H1 (cell line): ENCODE measurements at regions not wholly inside any gene's neighbourhood (a gene's known extent, or its start where the extent isn't known, plus 50 kb on each side); places are given as distances from the start of the nearest gene placed in this dataset.

Experiments
- CTCF ChIA-PET: fragments of 300-600 bp; sonication (Branson Sonifier 250); formaldehyde crosslinking; loops from one replicate; lab custom pipeline; 2021; ENCODE audit not compliant: partially characterized antibody; lab: Charles Lee
- POLR2A ChIA-PET: fragments of 300-600 bp; sonication (Branson Sonifier 250); formaldehyde crosslinking; loops from one replicate; lab custom pipeline; 2021; ENCODE audit warnings: inconsistent platforms; ENCODE audit not compliant: partially characterized antibody; lab: Charles Lee
- DNase-seq, 2 experiments: peaks; one replicate each; pipeline versions ENCODE4 v3.0.0 to v3.0.0-alpha.2; 2010 to 2022; ENCODE audit warnings: low spot score in 2 of 2, low read depth in 1 of 2, mixed read lengths in 1 of 2
- FAIRE-seq: peaks from 2 replicates; lab custom pipeline; 2011; peaks lifted over from hg19 to GRCh38; lab: Jason Lieb, UNC
- H2AFZ ChIP-seq: 2 replicates; pipeline ENCODE4 v1.8.1; 2012; ENCODE audit warnings: low read length, inconsistent platforms
- H2AK5ac ChIP-seq: 2 replicates; pipeline ENCODE4 v1.6.1; 2013; ENCODE audit warnings: low read depth, low read length
- H2BK120ac ChIP-seq: replicated peaks from 2 replicates; pipeline ENCODE3; 2013; ENCODE audit warnings: low read depth, low read length, inconsistent platforms
- H2BK12ac ChIP-seq: 2 replicates; pipeline ENCODE4 v1.6.1; 2013; ENCODE audit warnings: low read depth, low read length
- H2BK15ac ChIP-seq: 2 replicates; pipeline ENCODE4 v1.6.1; 2013; ENCODE audit warnings: low read length
- H2BK20ac ChIP-seq: 2 replicates; pipeline ENCODE4 v1.6.1; 2013; ENCODE audit warnings: low read length
- H2BK5ac ChIP-seq: 2 replicates; pipeline ENCODE4 v1.6.1; 2013; ENCODE audit warnings: low read depth, low read length
- H3K14ac ChIP-seq: 2 replicates; pipeline ENCODE4 v1.6.1; 2013; ENCODE audit warnings: inconsistent platforms; ENCODE audit not compliant: insufficient read length
- H3K18ac ChIP-seq: 2 replicates; pipeline ENCODE4 v1.6.1; 2013; ENCODE audit warnings: low read length; ENCODE audit errors: extremely low read depth
- H3K23ac ChIP-seq: 2 replicates; pipeline ENCODE4 v1.6.1; 2013; ENCODE audit warnings: inconsistent platforms; ENCODE audit not compliant: insufficient read length
- H3K23me2 ChIP-seq: 2 replicates; pipeline ENCODE4 v1.6.1; 2013; ENCODE audit warnings: low read depth, low read length
- H3K27ac ChIP-seq: 2 replicates; pipeline ENCODE4 v1.6.1; 2011; ENCODE audit warnings: low read depth, low read length, inconsistent platforms
- H3K27me3 ChIP-seq, 4 experiments: replicated peaks in 1 of 4; 1 replicate in 1 of 4; 2 replicates in 3 of 4; pipeline versions ENCODE4 v1.6.1 to v1.8.1; 2011 to 2013; ENCODE audit warnings: low read length in 3 of 4, mild to moderate bottlenecking in 3 of 4, inconsistent platforms in 2 of 4, mixed read lengths in 2 of 4, moderate library complexity in 1 of 4; ENCODE audit not compliant: control insufficient read depth in 3 of 4, insufficient read depth in 3 of 4; ENCODE audit errors: extremely low read depth in 1 of 4
- H3K36me3 ChIP-seq, 4 experiments: 2 replicates each; pipeline versions ENCODE4 v1.6.1 to v1.8.1; 2011 to 2013; ENCODE audit warnings: mild to moderate bottlenecking in 4 of 4, low read length in 3 of 4, moderate library complexity in 2 of 4, control low read depth in 1 of 4, inconsistent platforms in 1 of 4; ENCODE audit not compliant: insufficient read depth in 4 of 4, control insufficient read depth in 2 of 4
- H3K4ac ChIP-seq: replicated peaks from 2 replicates; pipeline ENCODE3; 2013; ENCODE audit warnings: low read length, low read depth, mixed read lengths, inconsistent platforms; ENCODE audit not compliant: insufficient read length
- H3K4me1 ChIP-seq, 4 experiments: replicated peaks in 1 of 4; 1 replicate in 1 of 4; 2 replicates in 3 of 4; pipeline versions ENCODE4 v1.6.1 to v1.8.1; 2011 to 2013; ENCODE audit warnings: low read length in 3 of 4, inconsistent platforms in 2 of 4, mixed read lengths in 1 of 4; ENCODE audit not compliant: insufficient read depth in 4 of 4, control insufficient read depth in 3 of 4
- H3K4me2 ChIP-seq, 2 experiments: 2 replicates each; pipeline versions ENCODE4 v1.6.1 to v1.8.1; 2011 to 2013; ENCODE audit warnings: low read depth in 2 of 2, low read length in 2 of 2, control low read depth in 1 of 2, inconsistent platforms in 1 of 2, mild to moderate bottlenecking in 1 of 2; ENCODE audit not compliant: insufficient read depth in 1 of 2
- H3K4me3 ChIP-seq, 4 experiments: fragments of 200-600, 300-600 bp in 1 of 4; sonication (generic), shearing (Covaris generic), sonication (Bioruptor Twin) in 1 of 4; 2 replicates each; pipeline versions ENCODE4 v1.5.1 to v1.8.1; 2011 to 2016; ENCODE audit warnings: low read length in 4 of 4, low read depth in 3 of 4, control low read depth in 2 of 4, inconsistent platforms in 2 of 4, mild to moderate bottlenecking in 2 of 4, mixed read lengths in 1 of 4, moderate library complexity in 1 of 4; ENCODE audit not compliant: insufficient read depth in 2 of 4; ENCODE audit errors: extremely low read depth in 1 of 4
- H3K56ac ChIP-seq: replicated peaks from 2 replicates; pipeline ENCODE3; 2013; ENCODE audit warnings: low read depth, mild to moderate bottlenecking, mixed read lengths, low read length, inconsistent platforms; ENCODE audit not compliant: insufficient read length
- H3K79me1 ChIP-seq: 2 replicates; pipeline ENCODE4 v1.6.1; 2013; ENCODE audit warnings: low read depth, low read length, control low read depth
- H3K79me2 ChIP-seq, 2 experiments: 2 replicates each; pipeline versions ENCODE4 v1.6.1 to v1.8.1; 2012 to 2013; ENCODE audit warnings: low read length in 2 of 2, mild to moderate bottlenecking in 2 of 2, inconsistent platforms in 1 of 2; ENCODE audit not compliant: insufficient read depth in 2 of 2, control insufficient read depth in 1 of 2
- H3K9ac ChIP-seq, 4 experiments: replicated peaks in 1 of 4; 1 replicate in 1 of 4; 2 replicates in 3 of 4; pipeline versions ENCODE4 v1.6.1 to v1.8.1; 2011 to 2013; ENCODE audit warnings: low read depth in 3 of 4, low read length in 3 of 4, control low read depth in 2 of 4, mild to moderate bottlenecking in 2 of 4, moderate library complexity in 2 of 4, inconsistent platforms in 1 of 4; ENCODE audit errors: extremely low read depth in 1 of 4
- H3K9me3 ChIP-seq, 2 experiments: 2 replicates each; pipeline versions ENCODE4 v1.6.1 to v1.8.1; 2012 to 2013; ENCODE audit warnings: mild to moderate bottlenecking in 2 of 2, moderate library complexity in 2 of 2, control low read depth in 1 of 2, inconsistent platforms in 1 of 2, low read depth in 1 of 2, low read length in 1 of 2, mixed read lengths in 1 of 2; ENCODE audit not compliant: insufficient read depth in 2 of 2
- H4K20me1 ChIP-seq, 2 experiments: replicated peaks in 1 of 2; 2 replicates each; pipeline versions ENCODE3 to v1.8.1; 2011 to 2013; ENCODE audit warnings: inconsistent platforms in 2 of 2, low read length in 2 of 2, mild to moderate bottlenecking in 1 of 2; ENCODE audit not compliant: insufficient read depth in 2 of 2, control insufficient read depth in 1 of 2
- H4K5ac ChIP-seq: 2 replicates; pipeline ENCODE4 v1.6.1; 2013; ENCODE audit warnings: low read length, low read depth, mixed read lengths, inconsistent platforms; ENCODE audit not compliant: insufficient read length
- H4K8ac ChIP-seq: 2 replicates; pipeline ENCODE4 v1.8.0; 2013; ENCODE audit warnings: mild to moderate bottlenecking, moderate library complexity, low read length, inconsistent platforms; ENCODE audit not compliant: insufficient read depth; ENCODE audit errors: extremely low read depth
- H4K91ac ChIP-seq: replicated peaks from 2 replicates; pipeline ENCODE3; 2013; ENCODE audit warnings: low read length, mixed read lengths, inconsistent platforms; ENCODE audit not compliant: insufficient read length
- ASH2L ChIP-seq: fragments of 200-600, 300-600 bp; sonication (generic); IDR thresholded peaks from one replicate; pipeline ENCODE4 v1.7.1; 2017; ENCODE audit warnings: low read length
- CREB1 ChIP-seq: IDR thresholded peaks from 2 replicates; pipeline ENCODE4 v1.6.1; 2012; ENCODE audit warnings: inconsistent platforms
- EP300 ChIP-seq, 2 experiments: IDR thresholded peaks; 1 replicate in 1 of 2; 2 replicates in 1 of 2; pipeline ENCODE4 v1.6.1; 2011 to 2012; ENCODE audit warnings: low read depth in 2 of 2, low read length in 2 of 2, mild to moderate bottlenecking in 2 of 2, borderline replicate concordance in 1 of 2, inconsistent platforms in 1 of 2, moderate library complexity in 1 of 2
- EZH2 ChIP-seq: fragments of 200-600 bp; sonication (generic); IDR thresholded peaks from 2 replicates; pipeline ENCODE4 v1.7.1; 2012; ENCODE audit warnings: low read depth, mild to moderate bottlenecking, moderate library complexity, low read length, inconsistent platforms; ENCODE audit not compliant: severe bottlenecking
- KDM1A ChIP-seq: fragments of 200-600, 300-600 bp; sonication (generic); IDR thresholded peaks from 2 replicates; pipeline ENCODE4 v1.7.1; 2016; ENCODE audit warnings: mild to moderate bottlenecking, low read length, borderline replicate concordance
- KDM4A ChIP-seq: IDR thresholded peaks from one replicate; pipeline ENCODE4 v1.7.1; 2012; ENCODE audit warnings: low read depth, mild to moderate bottlenecking, moderate library complexity, low read length, inconsistent platforms; ENCODE audit not compliant: severe bottlenecking
- NANOG ChIP-seq: IDR thresholded peaks from 2 replicates; pipeline ENCODE4 v1.6.1; 2011; ENCODE audit warnings: low read length, low read depth, mild to moderate bottlenecking, inconsistent platforms; ENCODE audit not compliant: insufficient read depth, poor library complexity, severe bottlenecking
- NRF1 ChIP-seq: IDR thresholded peaks from 2 replicates; pipeline ENCODE4 v1.6.1; 2011; ENCODE audit warnings: mild to moderate bottlenecking, low read depth, low read length, improper control_type of control experiment
- POLR2A ChIP-seq, 2 experiments: IDR thresholded peaks; 1 replicate in 1 of 2; 2 replicates in 1 of 2; pipeline ENCODE4 v1.6.1; 2011; ENCODE audit warnings: low read depth in 2 of 2, low read length in 2 of 2, mild to moderate bottlenecking in 2 of 2; ENCODE audit errors: control extremely low read depth in 1 of 2
- SUZ12 ChIP-seq: fragments of 200-600 bp; sonication (generic); IDR thresholded peaks from 2 replicates; pipeline ENCODE4 v1.6.1; 2012; ENCODE audit warnings: mild to moderate bottlenecking, inconsistent platforms, low read length, moderate library complexity, mixed read lengths
- WGBS, 2 experiments: shearing (Covaris generic) in 1 of 2; methylation state at CpG; one replicate each; pipeline versions ENCODE4 v1.1.6 to v1.1.7; 2013 to 2015; ENCODE audit warnings: low lambda C conversion rate in 2 of 2, mixed read lengths in 2 of 2, inconsistent platforms in 1 of 2, low coverage in 1 of 2, missing lambda C conversion rate in 1 of 2; ENCODE audit not compliant: insufficient replicate concordance in 2 of 2, insufficient coverage in 1 of 2, insufficient read length in 1 of 2; ENCODE audit errors: extremely low coverage in 1 of 2, missing lambda C conversion rate in 1 of 2; 5-methylcytosine and 5-hydroxymethylcytosine counted together

GRCh38 chr1:217089361-217090014 is 366.3 kb upstream of the ESRRG start:
- 1% methylated on average over 38 of the region's 39 CpGs; no CpG with 5 or more reads in 1 of the 2 experiments for WGBS, 2 experiments
- H3K9ac ChIP-seq, result no peak overlapping the region; a peak in 1 of 7 replicates

More at GRCh38 chr1:217089361-217090014, 366.3 kb upstream of the ESRRG start:
- Histone ChIP-seq H3K9me3 (no peaks in the 10 kb centered on the region), H2BK120ac (no peak overlapping the region), H3K23me2 (peaks cover 19% of the 10 kb centered on the region), H2BK12ac (no peak overlapping the region), H3K4me1 (peaks cover 2 to 9% (median 2%) of the 10 kb centered on the region in 4 experiments; a peak in 5 of 7 replicates), H3K36me3 (no peaks in the 10 kb centered on the region), H2BK15ac (no peak overlapping the region), H3K4ac (no peak overlapping the region), H3K56ac (no peak overlapping the region), H4K91ac (no peak overlapping the region), H3K27me3 (peaks cover 5 to 33% (median 22%) of the 10 kb centered on the region in 4 experiments), H2AFZ (no peak overlapping the region), H2AK5ac (no peak overlapping the region), H3K14ac (no peak overlapping the region), H3K4me2 (peak overlapping the region; percentile 79 to 96), H2BK5ac (no peak overlapping the region), H3K79me1 (no peaks in the 10 kb centered on the region), H3K4me3 (peak overlapping the region; percentile 47 to 76 (median 54)), H4K5ac (no peak overlapping the region), H4K20me1 (peaks cover 0 to 1% of the 10 kb centered on the region in 2 experiments), H2BK20ac (no peak overlapping the region), H3K27ac (no peak overlapping the region), H3K18ac (no peak overlapping the region), H3K23ac (no peak overlapping the region), H3K79me2 (no peaks in the 10 kb centered on the region), H4K8ac (no peak overlapping the region)
- DNase-seq, result peak in 1 of 2 experiments; percentile 52
- no peak for TF ChIP-seq NANOG
- TF ChIP-seq SUZ12, result peak; percentile 42; the same call in 1 of the 2 replicates
- peak; percentile 12 for TF ChIP-seq EZH2
- TF ChIP-seq ASH2L, result no peak
- peak in 1 of 2 experiments; percentile 73; a peak in 1 of 3 replicates for TF ChIP-seq EP300 (IDR thresholded peaks at IDR 0.05; ENCODE audit: borderline replicate concordance in 1 of 2, low read depth in 2 of 2, low read length in 2 of 2)
- TF ChIP-seq KDM1A, result no peak
- peak; percentile 40 for TF ChIP-seq KDM4A
- TF ChIP-seq POLR2A (IDR thresholded peaks at IDR 0.05; ENCODE audit: control extremely low read depth in 1 of 2, low read depth in 2 of 2, low read length in 2 of 2), result no peak
- no peak for TF ChIP-seq NRF1
- TF ChIP-seq CREB1, result 0 out of 2 replicates have a peak, but pooled peaks have one; percentile 40
- POLR2A ChIA-PET, result no interaction called here
- no peak for FAIRE-seq
- CTCF ChIA-PET, result no interaction called here
